ENCODE measurements at regions not wholly inside any gene's neighbourhood (a gene's known extent, or its start where the extent isn't known, plus 50 kb on each side); places are given as distances from the start of the nearest gene placed in this dataset.

DNA sequence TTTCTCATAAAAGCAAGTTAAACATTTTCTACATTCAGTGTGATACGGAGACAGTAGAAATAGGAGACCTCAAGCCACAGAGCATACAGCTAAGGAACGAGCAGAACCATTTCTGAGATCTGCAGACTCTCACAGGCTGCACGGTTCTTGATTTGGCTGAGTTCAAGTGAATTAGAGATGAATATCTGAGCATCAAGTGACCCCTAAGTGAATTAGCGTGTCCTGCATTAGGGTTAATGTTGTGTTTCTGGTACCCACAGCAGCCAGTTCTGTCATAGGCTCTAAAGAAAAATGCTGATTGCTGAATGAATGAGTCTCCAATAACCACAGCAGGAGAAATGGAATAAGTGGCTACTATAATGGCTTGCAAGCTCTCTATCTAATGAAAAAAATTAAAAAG, 265.9 kb upstream of the SYT4 start:
- DNase-seq (ENCODE audit: extremely low read depth in 1 of 11, low read depth in 9 of 11, low spot score in 4 of 11) = no peak

DNA sequence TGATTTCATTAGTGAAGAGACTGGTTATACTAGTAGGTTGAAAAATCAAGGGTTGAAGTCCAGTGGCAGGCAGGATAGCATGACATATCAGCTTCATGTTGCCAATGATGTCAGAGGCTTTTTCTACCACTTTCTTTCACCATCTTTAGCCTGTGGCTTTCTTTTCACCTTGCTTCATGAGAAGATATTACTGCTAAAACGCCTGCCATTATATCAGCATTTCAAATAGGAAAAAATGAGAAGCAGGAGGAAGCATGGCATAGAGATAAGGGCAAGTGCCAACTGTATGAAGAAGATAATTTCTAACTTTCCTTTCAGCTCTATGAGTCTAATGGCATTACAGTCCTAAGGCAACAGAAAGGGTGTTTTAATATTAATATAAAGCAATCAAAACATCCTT, 270.2 kb upstream of the SYT4 start:
- no peak for DNase-seq (ENCODE audit: extremely low read depth in 1 of 11, low read depth in 9 of 11, low spot score in 4 of 11)

DNA sequence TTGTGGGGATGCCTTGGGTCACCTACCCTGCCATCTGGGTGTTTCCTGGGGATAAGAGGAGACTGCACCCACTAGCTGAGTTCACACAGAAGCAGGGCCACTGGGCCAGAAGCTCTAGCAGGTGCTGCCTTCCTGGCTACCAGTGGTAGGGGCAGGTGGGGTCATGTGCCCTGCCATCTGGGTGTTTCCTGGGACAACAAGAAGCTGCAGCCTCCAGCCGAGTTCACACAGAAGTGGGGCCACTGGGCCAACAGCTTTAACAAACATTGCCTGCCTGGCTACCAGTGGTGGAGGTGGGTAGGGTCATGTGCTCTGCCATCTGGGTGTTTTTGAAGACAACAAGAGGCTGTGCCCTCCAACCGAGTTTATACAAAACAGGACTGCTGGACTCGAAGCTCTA, 282.2 kb upstream of the SYT4 start:
- no peak for DNase-seq (ENCODE audit: extremely low read depth in 1 of 11, low read depth in 9 of 11, low spot score in 4 of 11)

DNA sequence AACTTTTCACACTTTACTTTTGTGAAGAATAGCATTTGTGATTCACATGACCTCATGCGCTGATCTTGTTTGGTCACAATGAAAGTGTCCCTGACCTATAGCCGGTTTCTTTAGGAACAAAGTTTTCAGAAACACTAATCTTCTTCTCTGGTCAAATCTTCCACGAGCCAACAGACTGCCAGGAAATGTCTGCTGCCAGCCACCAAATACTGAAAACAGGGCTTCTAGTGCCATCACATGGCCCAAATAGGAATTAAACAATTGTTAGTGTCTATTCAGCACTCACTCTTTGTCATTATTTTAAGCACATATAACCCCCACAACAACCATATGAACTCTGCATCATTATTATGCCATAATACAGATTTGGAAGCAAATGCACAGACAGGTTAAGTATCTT, 286.5 kb upstream of the SYT4 start:
- DNase-seq (ENCODE audit: extremely low read depth in 1 of 11, low read depth in 9 of 11, low spot score in 4 of 11) = peak in 7 of 11 donors; percentile 7 to 32 (median 18)

DNA sequence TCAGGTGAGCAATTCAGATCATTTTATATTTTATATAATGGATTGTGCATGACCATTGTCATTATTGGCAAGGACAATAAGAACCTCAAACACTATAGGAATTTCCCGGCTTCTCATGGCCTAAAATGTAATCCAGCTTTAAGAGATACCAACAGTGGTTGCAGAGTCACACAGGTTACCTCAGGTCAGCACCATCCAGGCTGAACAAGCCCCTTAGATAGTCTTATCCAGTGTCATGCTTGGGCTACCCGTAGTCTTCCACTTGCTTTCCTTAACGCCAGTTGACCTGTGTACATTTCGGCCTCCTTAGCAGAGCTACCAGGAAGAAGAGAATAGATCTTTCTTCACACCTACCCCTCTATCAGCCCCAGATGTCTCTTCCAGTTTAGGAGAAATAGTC, 293.3 kb upstream of the SYT4 start:
- DNase-seq (ENCODE audit: extremely low read depth in 1 of 11, low read depth in 9 of 11, low spot score in 4 of 11) = no peak

DNA sequence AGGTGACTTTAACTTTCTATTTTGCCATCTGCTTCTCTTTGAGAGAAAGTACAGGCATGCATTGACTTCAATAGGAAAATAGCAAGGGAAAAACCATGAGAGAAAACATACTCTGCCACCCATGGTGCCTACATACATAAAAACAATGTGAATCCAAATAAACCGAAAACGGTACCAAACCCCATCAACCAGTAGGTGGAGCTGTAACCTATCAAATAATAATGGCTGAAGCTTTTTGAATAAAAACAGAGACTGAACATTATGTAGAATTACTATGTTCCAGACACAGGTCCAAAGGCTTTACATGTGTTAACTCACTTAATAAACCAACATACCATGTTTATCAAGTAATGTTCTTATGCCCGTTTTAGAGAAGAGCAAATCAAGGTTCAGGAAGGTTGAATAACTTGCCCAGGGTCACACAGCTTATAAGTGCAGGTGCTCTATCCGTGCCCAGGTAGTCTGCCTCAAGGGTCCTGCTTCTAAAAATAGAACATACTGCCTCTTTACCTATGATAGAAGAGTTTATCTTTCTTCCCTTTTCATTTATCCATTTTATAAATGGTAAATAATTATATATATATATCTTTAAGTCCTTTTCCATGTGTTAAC, 293.9 kb upstream of the SYT4 start:
- DNase-seq (ENCODE audit: extremely low read depth in 1 of 11, low read depth in 9 of 11, low spot score in 4 of 11) = peak in 10 of 11 donors; percentile 20 to 58 (median 31)

DNA sequence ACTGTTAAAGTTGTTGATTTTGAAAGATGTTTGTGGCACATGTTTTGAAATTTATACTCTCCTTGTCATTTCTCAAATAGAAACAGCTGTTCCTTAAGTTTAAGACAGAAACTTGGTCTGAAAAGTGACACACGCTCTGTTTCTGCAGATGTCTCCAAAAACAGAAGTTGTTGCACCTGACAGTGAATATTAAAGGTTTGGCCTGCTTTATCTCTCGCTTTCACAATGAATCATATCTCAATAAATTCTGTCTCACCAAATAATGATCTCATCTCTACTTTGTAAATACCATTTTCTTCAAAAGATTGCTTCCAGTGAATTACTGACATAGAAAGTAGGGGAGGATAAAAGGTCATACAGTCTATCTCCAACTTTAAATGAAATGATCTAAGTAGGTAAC, 294.9 kb upstream of the SYT4 start:
- no peak for DNase-seq (ENCODE audit: extremely low read depth in 1 of 11, low read depth in 9 of 11, low spot score in 4 of 11)

DNA sequence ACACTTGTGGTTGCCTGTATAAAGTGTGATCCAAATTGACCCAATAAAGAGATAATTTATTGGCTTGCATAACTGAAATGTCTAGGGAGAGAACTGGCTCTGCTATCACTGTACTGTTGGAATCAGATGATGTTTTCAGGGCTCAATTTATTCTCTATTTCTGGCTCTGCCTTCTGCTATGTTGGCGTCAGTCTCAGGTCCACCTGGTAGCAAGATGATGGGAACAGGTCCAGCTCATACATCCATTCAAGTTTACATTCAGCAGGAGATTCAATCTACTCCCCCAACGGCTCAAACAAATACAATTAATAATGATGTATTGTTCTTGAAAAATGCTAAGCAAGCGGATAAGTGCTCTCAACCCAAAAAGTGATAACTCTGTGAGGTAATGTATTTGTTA, 297.7 kb upstream of the SYT4 start:
- no peak for DNase-seq (ENCODE audit: extremely low read depth in 1 of 11, low read depth in 9 of 11, low spot score in 4 of 11)

DNA sequence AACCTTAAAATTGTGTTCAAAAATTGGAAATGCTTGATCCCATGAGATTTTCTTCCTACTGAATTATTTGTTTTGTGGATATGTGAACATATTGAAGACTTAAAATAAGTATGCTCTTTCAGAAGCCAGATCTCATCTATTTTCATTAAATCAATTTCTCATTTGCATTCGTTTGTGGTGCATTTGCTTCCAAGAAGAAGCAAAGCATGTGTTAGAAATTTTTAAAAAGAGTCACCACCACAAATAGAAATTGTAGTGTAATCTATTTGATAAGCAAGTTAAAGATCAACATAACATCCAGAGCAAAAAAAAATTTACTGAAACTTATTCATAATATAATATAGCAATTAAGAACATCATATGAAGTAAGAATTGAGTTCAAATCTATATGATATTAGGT, 300.9 kb upstream of the SYT4 start:
- no peak for DNase-seq (ENCODE audit: extremely low read depth in 1 of 11, low read depth in 9 of 11, low spot score in 4 of 11)

DNA sequence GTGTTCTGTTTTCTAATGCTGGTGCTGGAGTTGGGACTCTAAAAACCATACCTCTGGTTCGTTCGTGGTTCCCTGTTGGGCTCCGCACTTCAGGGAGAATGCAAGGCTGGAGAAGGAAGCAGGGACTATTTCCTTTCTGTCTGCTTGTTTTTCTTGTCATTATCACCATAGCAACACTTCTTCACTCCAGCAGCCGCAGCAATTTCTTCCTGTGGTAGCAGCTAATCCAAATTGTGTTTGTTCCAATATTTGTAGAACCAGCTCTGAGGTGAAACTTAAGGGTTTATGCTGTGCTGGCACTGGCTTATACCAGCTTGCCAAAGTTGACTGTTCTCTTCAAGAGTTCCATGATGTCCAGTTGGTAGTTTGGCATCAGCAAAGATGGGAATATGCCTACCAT, 301.4 kb upstream of the SYT4 start:
- DNase-seq (ENCODE audit: extremely low read depth in 1 of 11, low read depth in 9 of 11, low spot score in 4 of 11) = peak in 2 of 11 donors; percentile 5

DNA sequence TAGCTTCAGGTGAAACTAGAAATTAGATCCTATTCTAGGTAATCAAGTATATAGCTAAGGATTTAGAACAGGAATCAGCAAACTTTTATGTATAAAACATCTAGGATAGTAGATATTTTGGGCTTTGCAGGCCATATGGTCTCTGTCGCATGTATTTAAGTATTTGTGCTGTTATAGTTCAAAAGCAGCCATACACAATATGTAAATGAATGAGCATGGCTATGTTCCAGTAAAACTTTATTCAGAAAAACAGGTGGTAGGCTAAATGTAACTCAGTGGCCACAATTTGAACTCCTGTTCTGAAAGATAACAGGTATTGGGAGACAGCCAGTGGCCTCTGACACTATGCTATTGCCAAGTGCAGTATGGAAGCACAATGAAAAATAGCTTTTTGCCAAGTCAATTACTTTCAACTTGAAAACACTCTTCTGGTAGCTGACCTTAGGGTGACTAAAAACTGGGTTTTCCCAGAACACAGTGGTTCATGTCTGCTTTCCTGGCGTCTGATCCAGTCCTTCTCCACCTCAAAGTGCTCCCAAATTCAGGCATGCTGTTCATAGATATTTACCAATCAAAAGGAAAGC, 304.7 kb upstream of the SYT4 start:
- DNase-seq (ENCODE audit: extremely low read depth in 1 of 11, low read depth in 9 of 11, low spot score in 4 of 11) = no peak

DNA sequence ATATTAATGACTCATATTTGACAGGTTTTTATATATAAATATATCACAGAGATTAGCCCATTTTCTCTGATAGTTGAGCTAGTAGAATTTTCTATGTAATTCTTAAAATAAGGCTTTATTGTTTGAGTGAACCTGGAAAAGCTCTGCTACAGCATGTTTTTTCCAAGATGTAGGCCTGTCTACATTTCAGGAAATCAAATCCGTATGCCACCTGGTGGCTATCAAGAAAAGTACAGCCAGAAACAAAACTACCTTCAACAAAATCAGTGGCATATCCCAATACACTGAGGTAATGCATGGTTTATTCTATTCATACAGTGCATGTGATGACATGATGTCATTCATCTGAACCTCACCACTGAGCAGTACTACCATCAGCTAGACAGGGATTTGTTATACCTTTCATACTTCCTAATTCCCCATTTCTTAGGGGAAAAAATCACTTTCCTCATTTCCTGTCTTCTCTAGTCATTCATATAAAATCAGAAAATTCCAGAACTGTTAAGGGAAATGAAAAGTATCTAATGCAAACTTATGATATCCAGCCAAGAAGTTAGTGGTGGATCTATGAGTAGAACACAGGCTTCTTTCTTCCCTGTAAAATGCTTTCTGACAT, 310.4 kb upstream of the SYT4 start:
- peak in 6 of 11 donors; percentile 6 to 35 (median 16) for DNase-seq (ENCODE audit: extremely low read depth in 1 of 11, low read depth in 9 of 11, low spot score in 4 of 11)

DNA sequence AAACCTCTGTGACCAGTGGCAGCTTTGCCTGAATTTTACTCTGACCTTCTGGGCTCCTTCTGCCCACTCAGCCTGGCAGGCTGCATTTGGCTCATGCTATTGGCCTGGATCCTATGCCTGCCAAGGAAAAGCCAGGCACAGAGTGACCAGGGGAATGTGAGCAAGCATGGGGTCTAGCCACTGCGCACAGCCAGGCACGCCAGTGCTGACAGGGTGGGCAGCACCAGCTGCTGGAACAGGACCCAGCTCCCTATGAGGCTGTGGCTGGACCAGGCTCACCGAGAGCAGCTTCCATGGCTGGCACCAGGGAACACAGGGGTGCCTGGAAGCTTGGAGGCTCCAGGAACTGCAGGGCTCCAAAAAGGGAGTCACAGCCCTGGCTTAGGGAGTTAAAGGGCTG, 311.5 kb upstream of the SYT4 start:
- DNase-seq (ENCODE audit: extremely low read depth in 1 of 11, low read depth in 9 of 11, low spot score in 4 of 11) = no peak

DNA sequence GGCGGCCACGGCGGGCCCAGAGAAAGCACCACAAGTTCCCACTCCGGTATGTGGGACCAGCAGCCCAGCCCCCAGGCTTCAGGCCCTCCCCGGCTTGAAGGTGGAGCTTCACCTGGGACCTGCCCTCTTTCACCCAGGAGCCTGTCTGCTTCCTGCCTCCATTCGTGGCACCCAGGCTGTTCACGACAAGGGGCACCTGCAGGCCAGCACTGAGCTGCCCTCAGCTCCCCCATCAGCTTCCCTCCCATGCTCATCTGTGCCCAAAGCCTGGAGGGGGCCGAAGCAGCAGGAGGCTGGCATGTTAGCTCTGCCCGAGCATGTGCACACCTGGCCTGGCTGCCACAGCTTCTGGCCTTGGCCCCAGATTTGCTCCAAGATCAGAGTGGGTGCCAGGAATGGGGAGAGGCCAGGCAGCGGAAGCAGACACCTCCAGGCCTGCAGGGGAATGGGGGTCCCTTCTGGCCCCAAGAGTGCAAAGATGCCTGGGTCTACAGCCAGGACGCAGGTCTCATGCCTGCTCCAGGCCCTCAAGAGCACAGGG, 312.4 kb upstream of the SYT4 start:
- no peak for DNase-seq (ENCODE audit: extremely low read depth in 1 of 11, low read depth in 9 of 11, low spot score in 4 of 11)

DNA sequence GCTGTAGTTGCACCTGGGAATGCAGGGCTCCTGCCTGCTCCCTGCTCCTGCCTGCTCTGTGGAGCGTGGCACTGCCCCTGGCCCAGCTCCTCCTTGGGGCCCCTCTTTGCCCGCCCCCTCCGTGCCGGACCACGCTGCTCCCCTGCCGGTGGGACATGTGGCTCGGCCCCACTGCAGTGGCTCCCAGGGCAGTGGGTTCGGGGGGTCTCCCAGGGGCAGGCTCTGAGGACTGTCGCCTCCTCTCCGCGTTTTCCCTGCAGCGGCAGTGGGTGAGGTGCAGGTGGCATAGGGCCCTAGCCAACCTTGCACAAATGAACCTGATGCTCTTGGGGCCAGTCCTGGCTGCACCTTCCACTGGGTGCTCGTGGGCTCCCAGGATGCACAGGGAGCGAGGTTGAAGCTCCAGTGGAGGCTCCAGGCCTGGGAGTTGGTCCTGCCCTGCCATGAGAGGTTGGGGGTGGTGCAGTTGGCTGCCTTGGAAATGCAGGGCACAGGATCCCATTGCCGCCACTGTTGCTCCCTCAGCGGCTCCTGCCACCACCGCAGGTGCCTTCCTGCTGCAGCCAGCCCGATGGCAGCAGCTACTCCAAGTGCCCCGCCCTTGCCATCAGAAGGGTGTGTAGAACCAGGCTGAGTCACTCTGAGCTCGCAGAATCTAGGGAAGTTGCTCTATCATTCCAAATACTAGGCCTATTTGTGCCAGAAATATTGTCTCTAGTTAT, 313.1 kb upstream of the SYT4 start:
- no peak for DNase-seq (ENCODE audit: extremely low read depth in 1 of 11, low read depth in 9 of 11, low spot score in 4 of 11)

DNA sequence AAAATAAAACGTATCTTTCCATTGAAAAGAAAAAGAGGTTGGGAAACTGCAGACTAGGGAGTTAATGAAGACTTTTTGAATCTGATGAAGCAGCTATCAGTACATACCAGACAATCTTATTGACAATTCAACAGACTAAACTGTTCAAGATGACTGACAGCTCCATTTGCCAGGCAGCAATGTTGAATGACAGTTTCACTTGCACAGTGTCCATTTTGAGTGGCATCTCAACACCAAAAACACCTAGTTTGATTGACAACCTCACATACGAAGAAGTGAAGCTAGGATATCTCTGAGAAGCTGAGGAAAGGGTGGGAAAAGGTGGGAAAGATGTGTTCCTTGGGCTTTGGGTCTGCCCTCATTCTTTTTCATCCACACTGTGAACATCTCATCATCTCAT, 315.0 kb upstream of the SYT4 start:
- DNase-seq (ENCODE audit: extremely low read depth in 1 of 11, low read depth in 9 of 11, low spot score in 4 of 11) = no peak

DNA sequence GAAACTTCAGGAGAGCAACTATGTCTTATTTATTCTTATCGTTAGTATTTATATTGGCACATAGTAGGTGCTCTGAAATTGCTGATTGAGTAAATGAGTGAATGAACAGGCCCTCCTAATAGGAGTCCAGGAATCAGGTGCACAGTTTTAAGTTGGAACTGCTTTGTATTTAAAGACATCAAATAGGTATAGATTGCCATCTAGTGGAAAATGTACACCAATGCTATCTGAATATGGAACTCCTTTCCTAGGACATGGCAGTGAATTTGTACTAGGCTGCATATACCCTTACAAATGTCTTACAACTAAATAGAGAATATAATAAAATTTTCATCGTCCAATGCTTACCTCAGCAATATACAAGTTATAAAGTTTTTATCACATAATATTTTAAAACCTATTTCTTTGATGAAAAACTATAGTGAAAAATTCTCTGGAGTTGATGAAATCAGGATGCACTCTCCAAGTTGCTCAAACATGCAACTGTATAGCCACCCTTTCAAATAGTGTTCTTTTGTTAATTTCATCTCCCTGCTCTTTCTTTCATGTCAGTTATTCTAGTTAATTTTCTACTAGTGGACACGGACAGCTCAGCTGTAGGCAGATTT, 318.9 kb upstream of the SYT4 start:
- DNase-seq (ENCODE audit: extremely low read depth in 1 of 11, low read depth in 9 of 11, low spot score in 4 of 11) = peak in 5 of 11 donors; percentile 8 to 27 (median 20)

DNA sequence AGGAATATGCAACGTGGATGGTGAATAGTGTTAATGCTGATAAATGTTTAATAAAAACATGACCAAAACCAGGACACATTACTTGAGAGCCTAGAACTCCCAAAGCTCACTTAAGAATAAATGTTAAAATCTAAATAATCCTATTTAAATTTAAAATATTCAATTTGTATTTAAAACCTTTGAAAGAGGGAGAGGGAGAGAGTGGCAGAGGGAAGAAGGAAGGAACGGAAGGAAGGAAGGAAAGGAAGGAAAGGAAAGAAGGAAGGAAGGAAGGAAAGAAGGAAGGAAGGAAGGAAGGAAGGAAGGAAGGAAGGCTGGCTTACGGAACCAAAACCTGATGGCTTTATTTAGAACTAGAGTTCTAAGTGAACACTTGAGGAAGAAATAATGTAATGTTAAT, 324.1 kb upstream of the SYT4 start:
- DNase-seq (ENCODE audit: extremely low read depth in 1 of 11, low read depth in 9 of 11, low spot score in 4 of 11) = no peak

DNA sequence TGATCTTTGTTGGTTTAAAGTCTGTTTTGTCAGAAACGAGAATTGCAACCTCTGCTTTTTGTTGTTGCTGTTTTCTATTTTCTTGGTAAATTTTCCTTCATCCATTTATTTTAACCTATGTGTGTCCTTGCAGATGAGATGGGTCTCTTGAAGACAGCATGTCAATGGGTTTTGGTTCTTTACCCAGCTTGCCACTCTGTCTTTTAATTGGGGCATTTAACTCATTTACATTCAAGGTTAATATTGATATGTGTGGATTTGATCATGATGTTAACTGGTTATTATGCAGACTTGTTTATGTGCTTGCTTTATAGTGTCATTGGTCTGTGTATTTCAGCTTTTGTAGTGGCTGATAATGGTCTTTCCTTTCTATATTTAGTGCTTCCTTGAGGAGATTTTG, 327.9 kb upstream of the SYT4 start:
- DNase-seq (ENCODE audit: extremely low read depth in 1 of 11, low read depth in 9 of 11, low spot score in 4 of 11) = no peak

DNA sequence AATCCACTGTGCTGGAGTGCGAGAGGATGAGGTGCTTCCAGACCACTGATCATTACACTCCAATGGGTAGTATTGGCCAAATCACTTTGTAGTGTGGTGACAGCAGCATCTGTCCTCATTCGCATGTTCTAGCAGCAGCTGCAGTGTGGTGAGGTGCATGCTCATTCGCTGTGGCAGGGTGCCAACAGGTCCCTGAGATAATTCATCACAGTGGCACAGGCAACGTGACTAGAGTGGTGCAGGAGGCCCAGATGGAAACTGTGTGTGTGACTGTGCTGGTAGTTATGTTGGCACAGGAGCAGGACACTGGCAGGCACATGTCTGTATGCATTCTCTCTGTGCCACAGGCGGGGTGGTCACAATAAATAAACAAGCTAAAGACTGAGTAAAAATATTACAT, 329.5 kb upstream of the SYT4 start:
- DNase-seq (ENCODE audit: extremely low read depth in 1 of 11, low read depth in 9 of 11, low spot score in 4 of 11) = no peak
